Loucy (cell line): ENCODE measurements at regions not wholly inside any gene's neighbourhood (a gene's known extent, or its start where the extent isn't known, plus 50 kb on each side); places are given as distances from the start of the nearest gene placed in this dataset.

Experiments
- EZH2phosphoT487 ChIP-seq: fragments of 200-600 bp; IDR thresholded peaks from 2 replicates; pipeline ENCODE4 v1.6.1; 2018; ENCODE audit warnings: antibody characterized with exemption, mild to moderate bottlenecking, moderate library complexity, borderline replicate concordance
- TF ChIP-seq, protein P1 (sequence below): fragments of 200-600 bp; sonication (generic); conservative IDR thresholded peaks from 2 replicates; pipeline ENCODE4 v1.5.1; 2014; ENCODE audit warnings: mild to moderate bottlenecking, antibody characterized with exemption, low read length

DNA sequence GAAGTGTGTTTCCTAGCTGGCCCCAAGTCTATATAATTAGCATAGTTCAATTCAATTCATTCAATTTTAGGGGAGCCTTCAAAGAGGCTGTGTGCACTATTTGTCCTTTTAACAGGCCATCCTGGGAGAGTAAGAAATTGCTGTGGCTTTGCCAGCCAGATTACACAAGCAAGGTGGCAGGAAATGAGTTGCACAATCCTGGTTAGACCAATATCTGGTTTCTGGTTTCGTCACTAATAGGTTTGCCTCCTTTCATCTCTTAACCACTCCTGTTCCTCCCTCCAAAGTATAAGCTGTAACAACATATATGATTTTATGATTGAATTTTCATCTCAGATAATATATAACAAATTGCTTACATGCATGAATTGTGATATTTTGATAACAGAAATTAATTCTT lies 84.1 kb upstream of the NEGR1 start:
- TF ChIP-seq, protein P1, sequence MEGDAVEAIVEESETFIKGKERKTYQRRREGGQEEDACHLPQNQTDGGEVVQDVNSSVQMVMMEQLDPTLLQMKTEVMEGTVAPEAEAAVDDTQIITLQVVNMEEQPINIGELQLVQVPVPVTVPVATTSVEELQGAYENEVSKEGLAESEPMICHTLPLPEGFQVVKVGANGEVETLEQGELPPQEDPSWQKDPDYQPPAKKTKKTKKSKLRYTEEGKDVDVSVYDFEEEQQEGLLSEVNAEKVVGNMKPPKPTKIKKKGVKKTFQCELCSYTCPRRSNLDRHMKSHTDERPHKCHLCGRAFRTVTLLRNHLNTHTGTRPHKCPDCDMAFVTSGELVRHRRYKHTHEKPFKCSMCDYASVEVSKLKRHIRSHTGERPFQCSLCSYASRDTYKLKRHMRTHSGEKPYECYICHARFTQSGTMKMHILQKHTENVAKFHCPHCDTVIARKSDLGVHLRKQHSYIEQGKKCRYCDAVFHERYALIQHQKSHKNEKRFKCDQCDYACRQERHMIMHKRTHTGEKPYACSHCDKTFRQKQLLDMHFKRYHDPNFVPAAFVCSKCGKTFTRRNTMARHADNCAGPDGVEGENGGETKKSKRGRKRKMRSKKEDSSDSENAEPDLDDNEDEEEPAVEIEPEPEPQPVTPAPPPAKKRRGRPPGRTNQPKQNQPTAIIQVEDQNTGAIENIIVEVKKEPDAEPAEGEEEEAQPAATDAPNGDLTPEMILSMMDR: no peak
- TF ChIP-seq EZH2phosphoT487: no peak; the same call in 1 of the 2 replicates
